Lower leg skin (tissue), 3 donors: ENCODE measurements at regions not wholly inside any gene's neighbourhood (a gene's known extent, or its start where the extent isn't known, plus 50 kb on each side); places are given as distances from the start of the nearest gene placed in this dataset.

ENCODE experiments used
- POLR2A ChIP-seq, 2 donors: fragments of 450-650 bp; IDR thresholded peaks; one replicate each; pipeline ENCODE4 v1.6.1; 2016 to 2017; ENCODE audit warnings: antibody characterized with exemption in 2 of 2, mild to moderate bottlenecking in 1 of 2, moderate library complexity in 1 of 2
- TF ChIP-seq, protein P1 (sequence below), 3 donors: fragments of 450-650 bp; IDR thresholded peaks; one replicate each; pipeline ENCODE4 v1.5.1; 2016; ENCODE audit warnings: antibody characterized with exemption in 3 of 3, mild to moderate bottlenecking in 3 of 3, moderate library complexity in 2 of 3

DNA sequence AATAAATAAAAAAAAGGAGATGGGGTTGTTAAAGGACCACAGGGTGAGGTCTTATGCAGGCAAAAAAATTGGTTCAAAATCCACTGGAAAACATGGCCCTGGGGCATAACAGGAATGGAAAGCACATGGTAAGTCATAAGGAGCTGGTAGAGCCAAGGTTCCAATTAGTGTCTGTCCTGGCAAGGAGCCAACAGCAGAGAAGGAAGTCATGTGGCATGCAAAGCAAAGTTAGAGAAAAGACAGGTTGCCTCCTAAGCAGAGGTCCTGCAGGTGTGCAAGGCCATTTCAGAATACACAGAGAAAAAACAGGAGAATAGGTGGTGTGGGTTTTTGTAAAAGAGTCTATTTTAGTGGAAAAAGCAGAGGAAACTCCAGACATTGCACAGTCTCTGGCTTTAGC is 1881.7 kb downstream of the ARAP2 start:
- TF ChIP-seq, protein P1, sequence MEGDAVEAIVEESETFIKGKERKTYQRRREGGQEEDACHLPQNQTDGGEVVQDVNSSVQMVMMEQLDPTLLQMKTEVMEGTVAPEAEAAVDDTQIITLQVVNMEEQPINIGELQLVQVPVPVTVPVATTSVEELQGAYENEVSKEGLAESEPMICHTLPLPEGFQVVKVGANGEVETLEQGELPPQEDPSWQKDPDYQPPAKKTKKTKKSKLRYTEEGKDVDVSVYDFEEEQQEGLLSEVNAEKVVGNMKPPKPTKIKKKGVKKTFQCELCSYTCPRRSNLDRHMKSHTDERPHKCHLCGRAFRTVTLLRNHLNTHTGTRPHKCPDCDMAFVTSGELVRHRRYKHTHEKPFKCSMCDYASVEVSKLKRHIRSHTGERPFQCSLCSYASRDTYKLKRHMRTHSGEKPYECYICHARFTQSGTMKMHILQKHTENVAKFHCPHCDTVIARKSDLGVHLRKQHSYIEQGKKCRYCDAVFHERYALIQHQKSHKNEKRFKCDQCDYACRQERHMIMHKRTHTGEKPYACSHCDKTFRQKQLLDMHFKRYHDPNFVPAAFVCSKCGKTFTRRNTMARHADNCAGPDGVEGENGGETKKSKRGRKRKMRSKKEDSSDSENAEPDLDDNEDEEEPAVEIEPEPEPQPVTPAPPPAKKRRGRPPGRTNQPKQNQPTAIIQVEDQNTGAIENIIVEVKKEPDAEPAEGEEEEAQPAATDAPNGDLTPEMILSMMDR (IDR thresholded peaks at IDR 0.05) = no peak
- no peak for TF ChIP-seq POLR2A (IDR thresholded peaks at IDR 0.05)
